ENCODE measurements at regions not wholly inside any gene's neighbourhood (a gene's known extent, or its start where the extent isn't known, plus 50 kb on each side); places are given as distances from the start of the nearest gene placed in this dataset.

DNA sequence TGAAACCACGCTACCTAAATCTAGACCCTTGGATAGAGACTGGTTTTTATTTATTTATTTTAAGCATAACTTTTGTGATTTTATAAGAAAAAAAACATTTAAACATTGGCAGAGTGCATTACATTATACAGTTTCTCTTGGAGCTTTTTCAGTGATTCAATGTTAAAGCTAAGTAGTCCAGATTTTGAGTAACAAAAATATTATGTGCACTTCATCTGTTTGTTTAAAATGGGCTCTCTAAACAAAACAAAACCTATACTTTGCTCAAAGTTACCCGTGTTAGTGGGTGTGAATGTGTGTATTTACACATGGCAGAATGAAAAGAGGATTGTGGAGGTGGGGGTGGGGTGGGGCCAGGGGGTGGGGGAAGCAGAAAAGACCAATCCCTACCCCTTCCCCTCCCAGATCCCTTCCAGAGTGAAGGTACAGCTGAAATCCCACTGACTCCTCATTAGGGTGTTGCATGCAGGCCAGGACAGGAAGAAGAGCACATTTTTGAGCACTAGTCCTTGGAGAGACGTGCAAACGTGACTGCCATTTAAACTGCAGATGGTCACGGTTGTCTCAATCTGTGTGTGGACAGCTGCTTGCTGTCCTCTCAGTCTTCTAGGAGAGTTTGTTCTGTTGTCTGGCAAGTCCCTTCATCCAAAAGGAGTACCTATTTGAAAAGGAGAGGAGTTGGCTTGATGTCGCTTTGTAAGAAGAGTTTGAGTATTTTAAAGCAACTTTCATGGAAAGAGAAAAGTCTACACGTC lies 303.0 kb downstream of the ICOS start (continued):
- TF ChIP-seq, protein P1, sequence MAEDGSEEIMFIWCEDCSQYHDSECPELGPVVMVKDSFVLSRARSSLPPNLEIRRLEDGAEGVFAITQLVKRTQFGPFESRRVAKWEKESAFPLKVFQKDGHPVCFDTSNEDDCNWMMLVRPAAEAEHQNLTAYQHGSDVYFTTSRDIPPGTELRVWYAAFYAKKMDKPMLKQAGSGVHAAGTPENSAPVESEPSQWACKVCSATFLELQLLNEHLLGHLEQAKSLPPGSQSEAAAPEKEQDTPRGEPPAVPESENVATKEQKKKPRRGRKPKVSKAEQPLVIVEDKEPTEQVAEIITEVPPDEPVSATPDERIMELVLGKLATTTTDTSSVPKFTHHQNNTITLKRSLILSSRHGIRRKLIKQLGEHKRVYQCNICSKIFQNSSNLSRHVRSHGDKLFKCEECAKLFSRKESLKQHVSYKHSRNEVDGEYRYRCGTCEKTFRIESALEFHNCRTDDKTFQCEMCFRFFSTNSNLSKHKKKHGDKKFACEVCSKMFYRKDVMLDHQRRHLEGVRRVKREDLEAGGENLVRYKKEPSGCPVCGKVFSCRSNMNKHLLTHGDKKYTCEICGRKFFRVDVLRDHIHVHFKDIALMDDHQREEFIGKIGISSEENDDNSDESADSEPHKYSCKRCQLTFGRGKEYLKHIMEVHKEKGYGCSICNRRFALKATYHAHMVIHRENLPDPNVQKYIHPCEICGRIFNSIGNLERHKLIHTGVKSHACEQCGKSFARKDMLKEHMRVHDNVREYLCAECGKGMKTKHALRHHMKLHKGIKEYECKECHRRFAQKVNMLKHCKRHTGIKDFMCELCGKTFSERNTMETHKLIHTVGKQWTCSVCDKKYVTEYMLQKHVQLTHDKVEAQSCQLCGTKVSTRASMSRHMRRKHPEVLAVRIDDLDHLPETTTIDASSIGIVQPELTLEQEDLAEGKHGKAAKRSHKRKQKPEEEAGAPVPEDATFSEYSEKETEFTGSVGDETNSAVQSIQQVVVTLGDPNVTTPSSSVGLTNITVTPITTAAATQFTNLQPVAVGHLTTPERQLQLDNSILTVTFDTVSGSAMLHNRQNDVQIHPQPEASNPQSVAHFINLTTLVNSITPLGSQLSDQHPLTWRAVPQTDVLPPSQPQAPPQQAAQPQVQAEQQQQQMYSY (CRISPR knock-in tag; IDR thresholded peaks at IDR 0.05), result no peak
- TF ChIP-seq, protein P2, sequence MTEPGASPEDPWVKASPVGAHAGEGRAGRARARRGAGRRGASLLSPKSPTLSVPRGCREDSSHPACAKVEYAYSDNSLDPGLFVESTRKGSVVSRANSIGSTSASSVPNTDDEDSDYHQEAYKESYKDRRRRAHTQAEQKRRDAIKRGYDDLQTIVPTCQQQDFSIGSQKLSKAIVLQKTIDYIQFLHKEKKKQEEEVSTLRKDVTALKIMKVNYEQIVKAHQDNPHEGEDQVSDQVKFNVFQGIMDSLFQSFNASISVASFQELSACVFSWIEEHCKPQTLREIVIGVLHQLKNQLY (CRISPR knock-in tag; IDR thresholded peaks at IDR 0.05), result no peak
- no peak for TF ChIP-seq TEAD4 (CRISPR knock-in tag; IDR thresholded peaks at IDR 0.05)
- TF ChIP-seq, protein P3, sequence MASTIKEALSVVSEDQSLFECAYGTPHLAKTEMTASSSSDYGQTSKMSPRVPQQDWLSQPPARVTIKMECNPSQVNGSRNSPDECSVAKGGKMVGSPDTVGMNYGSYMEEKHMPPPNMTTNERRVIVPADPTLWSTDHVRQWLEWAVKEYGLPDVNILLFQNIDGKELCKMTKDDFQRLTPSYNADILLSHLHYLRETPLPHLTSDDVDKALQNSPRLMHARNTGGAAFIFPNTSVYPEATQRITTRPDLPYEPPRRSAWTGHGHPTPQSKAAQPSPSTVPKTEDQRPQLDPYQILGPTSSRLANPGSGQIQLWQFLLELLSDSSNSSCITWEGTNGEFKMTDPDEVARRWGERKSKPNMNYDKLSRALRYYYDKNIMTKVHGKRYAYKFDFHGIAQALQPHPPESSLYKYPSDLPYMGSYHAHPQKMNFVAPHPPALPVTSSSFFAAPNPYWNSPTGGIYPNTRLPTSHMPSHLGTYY (CRISPR knock-in tag; IDR thresholded peaks at IDR 0.05), result no peak

DNA sequence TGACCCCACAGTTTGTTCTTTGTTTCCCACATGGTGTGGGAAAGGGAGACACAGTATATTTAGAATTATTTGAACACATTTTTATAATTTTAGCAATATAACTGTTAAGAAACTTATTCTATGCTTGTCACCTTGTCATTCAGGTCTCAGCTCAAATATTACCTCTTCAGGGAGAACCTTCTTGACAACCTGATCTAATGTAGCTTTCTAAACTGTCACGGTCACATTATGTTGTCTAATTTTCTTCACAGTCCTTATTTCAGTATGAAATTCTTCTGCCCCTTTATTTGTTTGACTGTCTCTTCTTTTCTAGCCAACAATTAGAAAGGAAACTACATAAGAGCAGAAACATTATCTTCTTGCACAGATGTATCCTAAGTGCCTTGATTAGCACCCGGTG lies 304.3 kb upstream of the PARD3B start:
- POLR2A ChIA-PET, result no interaction called here
- H3K4me1 Mint-ChIP-seq, result 0 out of 2 replicates have a peak, but pooled peaks cover 2% of the 10 kb centered on the region

DNA sequence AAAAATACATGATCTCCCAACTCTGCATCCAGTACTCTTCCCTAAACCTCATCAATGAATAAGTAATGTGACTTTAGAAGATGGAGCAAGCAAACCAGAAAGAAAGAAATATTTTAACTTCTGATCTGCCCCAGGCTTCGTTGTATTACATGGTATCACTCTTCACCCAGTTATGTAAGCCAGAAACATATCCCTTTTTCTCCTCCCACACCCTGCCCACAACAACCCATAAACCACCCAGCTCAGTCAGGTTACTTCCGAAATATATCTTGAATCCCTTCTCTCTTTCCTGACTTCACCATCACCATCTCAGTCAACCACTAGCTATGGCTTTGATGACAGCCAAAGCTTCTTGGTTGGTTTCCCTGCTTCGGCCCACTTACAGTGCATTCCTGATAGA lies 295.8 kb upstream of the PARD3B start:
- Mint-ChIP-seq H3K4me1 (no peaks in the 10 kb centered on the region), H3K27ac (no peak overlapping the region), H3K27me3 (ENCODE audit: low read depth) (peaks cover 3% of the 10 kb centered on the region), H3K4me3 (no peak overlapping the region), H3K36me3 (no peaks in the 10 kb centered on the region), H3K9me3 (0 out of 2 replicates have a peak, but pooled peaks cover 3% of the 10 kb centered on the region)
- POLR2A ChIA-PET, result no interaction called here
- DNase-seq (ENCODE audit: low spot score) (no peak), ATAC-seq (no peak)
- CTCF ChIA-PET, result interaction anchor here (1.8 to 3.5 kb wide), 2 partner anchors 11 to 72 kb away, joined by 5 to 24 read pairs; no protein-coding TSS in a partner anchor
- TF ChIP-seq, protein P4, sequence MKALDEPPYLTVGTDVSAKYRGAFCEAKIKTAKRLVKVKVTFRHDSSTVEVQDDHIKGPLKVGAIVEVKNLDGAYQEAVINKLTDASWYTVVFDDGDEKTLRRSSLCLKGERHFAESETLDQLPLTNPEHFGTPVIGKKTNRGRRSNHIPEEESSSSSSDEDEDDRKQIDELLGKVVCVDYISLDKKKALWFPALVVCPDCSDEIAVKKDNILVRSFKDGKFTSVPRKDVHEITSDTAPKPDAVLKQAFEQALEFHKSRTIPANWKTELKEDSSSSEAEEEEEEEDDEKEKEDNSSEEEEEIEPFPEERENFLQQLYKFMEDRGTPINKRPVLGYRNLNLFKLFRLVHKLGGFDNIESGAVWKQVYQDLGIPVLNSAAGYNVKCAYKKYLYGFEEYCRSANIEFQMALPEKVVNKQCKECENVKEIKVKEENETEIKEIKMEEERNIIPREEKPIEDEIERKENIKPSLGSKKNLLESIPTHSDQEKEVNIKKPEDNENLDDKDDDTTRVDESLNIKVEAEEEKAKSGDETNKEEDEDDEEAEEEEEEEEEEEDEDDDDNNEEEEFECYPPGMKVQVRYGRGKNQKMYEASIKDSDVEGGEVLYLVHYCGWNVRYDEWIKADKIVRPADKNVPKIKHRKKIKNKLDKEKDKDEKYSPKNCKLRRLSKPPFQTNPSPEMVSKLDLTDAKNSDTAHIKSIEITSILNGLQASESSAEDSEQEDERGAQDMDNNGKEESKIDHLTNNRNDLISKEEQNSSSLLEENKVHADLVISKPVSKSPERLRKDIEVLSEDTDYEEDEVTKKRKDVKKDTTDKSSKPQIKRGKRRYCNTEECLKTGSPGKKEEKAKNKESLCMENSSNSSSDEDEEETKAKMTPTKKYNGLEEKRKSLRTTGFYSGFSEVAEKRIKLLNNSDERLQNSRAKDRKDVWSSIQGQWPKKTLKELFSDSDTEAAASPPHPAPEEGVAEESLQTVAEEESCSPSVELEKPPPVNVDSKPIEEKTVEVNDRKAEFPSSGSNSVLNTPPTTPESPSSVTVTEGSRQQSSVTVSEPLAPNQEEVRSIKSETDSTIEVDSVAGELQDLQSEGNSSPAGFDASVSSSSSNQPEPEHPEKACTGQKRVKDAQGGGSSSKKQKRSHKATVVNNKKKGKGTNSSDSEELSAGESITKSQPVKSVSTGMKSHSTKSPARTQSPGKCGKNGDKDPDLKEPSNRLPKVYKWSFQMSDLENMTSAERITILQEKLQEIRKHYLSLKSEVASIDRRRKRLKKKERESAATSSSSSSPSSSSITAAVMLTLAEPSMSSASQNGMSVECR (CRISPR knock-in tag; IDR thresholded peaks at IDR 0.05; ENCODE audit: borderline replicate concordance), result no peak
- TF ChIP-seq, protein P3 (CRISPR knock-in tag; IDR thresholded peaks at IDR 0.05), result no peak
- TF ChIP-seq, protein P5, sequence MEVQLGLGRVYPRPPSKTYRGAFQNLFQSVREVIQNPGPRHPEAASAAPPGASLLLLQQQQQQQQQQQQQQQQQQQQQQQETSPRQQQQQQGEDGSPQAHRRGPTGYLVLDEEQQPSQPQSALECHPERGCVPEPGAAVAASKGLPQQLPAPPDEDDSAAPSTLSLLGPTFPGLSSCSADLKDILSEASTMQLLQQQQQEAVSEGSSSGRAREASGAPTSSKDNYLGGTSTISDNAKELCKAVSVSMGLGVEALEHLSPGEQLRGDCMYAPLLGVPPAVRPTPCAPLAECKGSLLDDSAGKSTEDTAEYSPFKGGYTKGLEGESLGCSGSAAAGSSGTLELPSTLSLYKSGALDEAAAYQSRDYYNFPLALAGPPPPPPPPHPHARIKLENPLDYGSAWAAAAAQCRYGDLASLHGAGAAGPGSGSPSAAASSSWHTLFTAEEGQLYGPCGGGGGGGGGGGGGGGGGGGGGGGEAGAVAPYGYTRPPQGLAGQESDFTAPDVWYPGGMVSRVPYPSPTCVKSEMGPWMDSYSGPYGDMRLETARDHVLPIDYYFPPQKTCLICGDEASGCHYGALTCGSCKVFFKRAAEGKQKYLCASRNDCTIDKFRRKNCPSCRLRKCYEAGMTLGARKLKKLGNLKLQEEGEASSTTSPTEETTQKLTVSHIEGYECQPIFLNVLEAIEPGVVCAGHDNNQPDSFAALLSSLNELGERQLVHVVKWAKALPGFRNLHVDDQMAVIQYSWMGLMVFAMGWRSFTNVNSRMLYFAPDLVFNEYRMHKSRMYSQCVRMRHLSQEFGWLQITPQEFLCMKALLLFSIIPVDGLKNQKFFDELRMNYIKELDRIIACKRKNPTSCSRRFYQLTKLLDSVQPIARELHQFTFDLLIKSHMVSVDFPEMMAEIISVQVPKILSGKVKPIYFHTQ (CRISPR knock-in tag; IDR thresholded peaks at IDR 0.05), result no peak
- TF ChIP-seq, protein P6, sequence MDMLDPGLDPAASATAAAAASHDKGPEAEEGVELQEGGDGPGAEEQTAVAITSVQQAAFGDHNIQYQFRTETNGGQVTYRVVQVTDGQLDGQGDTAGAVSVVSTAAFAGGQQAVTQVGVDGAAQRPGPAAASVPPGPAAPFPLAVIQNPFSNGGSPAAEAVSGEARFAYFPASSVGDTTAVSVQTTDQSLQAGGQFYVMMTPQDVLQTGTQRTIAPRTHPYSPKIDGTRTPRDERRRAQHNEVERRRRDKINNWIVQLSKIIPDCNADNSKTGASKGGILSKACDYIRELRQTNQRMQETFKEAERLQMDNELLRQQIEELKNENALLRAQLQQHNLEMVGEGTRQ (CRISPR knock-in tag; IDR thresholded peaks at IDR 0.05), result no peak

More for the DNA sequence above, 304.3 kb upstream of the PARD3B start:
- H3K4me3 Mint-ChIP-seq, result no peak overlapping the region
- H3K27me3 Mint-ChIP-seq (ENCODE audit: low read depth), result peaks cover 3% of the 10 kb centered on the region; the same call in 1 of the 2 replicates
- no peaks in the 10 kb centered on the region for H3K36me3 Mint-ChIP-seq
- no peak overlapping the region for H3K27ac Mint-ChIP-seq
- peaks cover 17% of the 10 kb centered on the region for H3K9me3 Mint-ChIP-seq
- ATAC-seq, result no peak
- CTCF ChIA-PET, result interaction anchor here (1.0 kb wide), 1 partner anchor 19 kb away, joined by 3 read pairs; no protein-coding TSS in a partner anchor
- DNase-seq (ENCODE audit: low spot score), result no peak
- TF ChIP-seq, protein P7, sequence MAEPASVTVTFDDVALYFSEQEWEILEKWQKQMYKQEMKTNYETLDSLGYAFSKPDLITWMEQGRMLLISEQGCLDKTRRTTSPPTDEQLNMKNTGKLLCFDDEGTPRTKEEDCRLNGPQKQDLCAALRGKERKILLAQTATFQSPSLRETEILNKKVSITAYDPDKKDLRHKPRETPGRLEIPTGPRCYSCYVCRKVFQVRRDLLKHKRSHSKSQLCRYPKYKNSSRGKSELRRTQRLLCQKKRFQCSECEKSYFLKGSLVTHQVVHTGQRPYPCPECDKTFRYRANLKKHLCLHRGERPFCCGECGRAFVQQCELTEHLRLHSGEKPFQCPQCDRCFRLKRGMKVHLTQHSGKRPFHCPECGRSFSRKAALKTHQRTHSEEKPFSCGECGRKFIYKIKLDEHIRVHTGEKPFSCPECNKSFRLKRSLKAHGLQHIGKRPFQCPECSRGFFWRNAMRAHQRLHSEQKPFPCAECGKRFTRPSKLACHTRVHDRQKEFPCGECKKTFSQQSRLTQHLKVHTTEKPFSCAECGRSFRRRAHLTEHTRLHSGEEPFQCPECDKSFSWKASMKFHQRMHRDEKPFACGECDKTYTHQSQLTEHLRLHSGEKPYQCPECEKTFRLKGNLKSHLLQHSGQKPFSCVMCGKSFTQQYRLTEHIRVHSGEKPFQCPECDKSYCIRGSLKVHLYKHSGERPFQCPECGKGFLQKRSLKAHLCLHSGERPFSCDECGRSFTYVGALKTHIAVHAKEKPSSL (CRISPR knock-in tag; conservative IDR thresholded peaks at IDR 0.05), result no peak
- TF ChIP-seq JAZF1 (CRISPR knock-in tag; IDR thresholded peaks at IDR 0.05), result no peak
- TF ChIP-seq, protein P2 (CRISPR knock-in tag; IDR thresholded peaks at IDR 0.05), result no peak
